MCF 10A (cell line): ENCODE measurements at regions not wholly inside any gene's neighbourhood (a gene's known extent, or its start where the extent isn't known, plus 50 kb on each side); places are given as distances from the start of the nearest gene placed in this dataset.

Experiments
- BruUV-seq: library from RNA; stranded (reverse); fragments of 400-500 nt; replicated peaks from 2 replicates; lab custom pipeline; 2021; lab: Mats Ljungman, UMichigan
- CTCF ChIA-PET: fragments of 300-600 bp; sonication (Branson Sonifier 250); formaldehyde crosslinking; extraction: SDS; loops from one replicate; lab custom pipeline; 2021; ENCODE audit warnings: antibody characterized with exemption, inconsistent platforms; lab: Yijun Ruan, JAX
- POLR2A ChIA-PET: fragments of 300-600, 350-650 bp; sonication (Branson Sonifier 250); formaldehyde crosslinking; extraction: SDS; loops from one replicate; lab custom pipeline; 2020; ENCODE audit warnings: antibody characterized with exemption, inconsistent platforms; lab: Yijun Ruan, JAX
- DNase-seq: peaks from one replicate; pipeline ENCODE4 v3.0.0-alpha.2; 2018; ENCODE audit not compliant: unreplicated experiment
- H3K27ac Mint-ChIP-seq: one replicate; pipeline ENCODE4 v1.8.0; 2022; ENCODE audit warnings: mild to moderate bottlenecking, low read depth, mixed read lengths; ENCODE audit not compliant: unreplicated experiment
- H3K27me3 Mint-ChIP-seq: one replicate; pipeline ENCODE4 v1.8.0; 2022; ENCODE audit warnings: mixed read lengths; ENCODE audit not compliant: insufficient read depth, unreplicated experiment
- H3K36me3 Mint-ChIP-seq: one replicate; pipeline ENCODE4 v1.8.0; 2022; ENCODE audit warnings: mild to moderate bottlenecking, moderate library complexity, mixed read lengths; ENCODE audit not compliant: insufficient read depth, unreplicated experiment
- H3K4me1 Mint-ChIP-seq: one replicate; pipeline ENCODE4 v1.8.0; 2022; ENCODE audit warnings: mixed read lengths; ENCODE audit not compliant: insufficient read depth, unreplicated experiment
- H3K4me3 Mint-ChIP-seq: one replicate; pipeline ENCODE4 v1.8.0; 2022; ENCODE audit warnings: mild to moderate bottlenecking, moderate library complexity, mixed read lengths; ENCODE audit not compliant: unreplicated experiment
- H3K9me3 Mint-ChIP-seq: one replicate; pipeline ENCODE4 v1.8.0; 2022; ENCODE audit warnings: mixed read lengths; ENCODE audit not compliant: unreplicated experiment
- CTCF ChIP-seq: fragments of 200-600 bp; IDR thresholded peaks from one replicate; pipeline ENCODE4 v1.8.0; 2022; ENCODE audit warnings: antibody characterized with exemption, mild to moderate bottlenecking; ENCODE audit not compliant: unreplicated experiment
- intact Hi-C: fragments of 100-400 bp; cut with micrococcal nuclease; formaldehyde crosslinking; loops from 2 replicates; pipeline ENCODE4 v1.14.1; 2022

GRCh38 chr4:36676139-36677050, 395.0 kb downstream of the DTHD1 start:
- Mint-ChIP-seq H3K9me3 (peaks cover 5% of the 10 kb centered on the region), H3K27me3 (no peaks in the 10 kb centered on the region), H3K4me1 (peaks cover 27% of the 10 kb centered on the region), H3K27ac (peak overlapping the region; percentile 50), H3K4me3 (no peak overlapping the region), H3K36me3 (no peaks in the 10 kb centered on the region)
- peak; percentile 84 for DNase-seq
- ChIA-PET POLR2A (interaction anchor here (0.6 kb wide), 1 partner anchor 62 kb away, joined by 4 read pairs; no protein-coding TSS in a partner anchor), CTCF (no interaction called here)
- BruUV-seq = no TSS peak
- intact Hi-C loops = no loop called here
- TF ChIP-seq CTCF = no peak

DNA sequence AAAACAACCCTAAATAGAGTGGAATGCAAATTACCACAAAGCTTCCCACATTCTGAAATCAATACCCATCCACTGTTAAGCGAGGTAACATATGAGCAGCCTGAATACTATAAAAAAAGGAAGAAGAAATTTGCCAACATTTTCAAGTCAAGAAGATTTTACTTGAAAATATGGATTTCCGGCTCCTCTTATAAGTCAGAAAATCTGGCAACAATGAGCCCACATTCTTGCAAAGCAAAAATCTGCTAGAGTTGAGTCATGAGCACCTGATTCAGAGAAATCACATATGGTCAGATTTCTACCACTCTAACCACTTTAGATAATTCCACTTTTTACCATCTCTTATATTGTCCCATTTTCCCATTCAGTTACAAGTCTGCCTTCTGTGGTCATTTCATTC, 395.7 kb downstream of the DTHD1 start:
- Mint-ChIP-seq H3K27me3 (no peaks in the 10 kb centered on the region), H3K4me1 (peaks cover 31% of the 10 kb centered on the region), H3K36me3 (no peaks in the 10 kb centered on the region), H3K27ac (peak overlapping the region; percentile 50), H3K9me3 (peaks cover 8% of the 10 kb centered on the region), H3K4me3 (no peak overlapping the region)
- DNase-seq = peak; percentile 37
- BruUV-seq = no TSS peak
- POLR2A ChIA-PET = no interaction called here
- CTCF ChIA-PET = no interaction called here
- intact Hi-C loops = no loop called here
- no peak for TF ChIP-seq CTCF

DNA sequence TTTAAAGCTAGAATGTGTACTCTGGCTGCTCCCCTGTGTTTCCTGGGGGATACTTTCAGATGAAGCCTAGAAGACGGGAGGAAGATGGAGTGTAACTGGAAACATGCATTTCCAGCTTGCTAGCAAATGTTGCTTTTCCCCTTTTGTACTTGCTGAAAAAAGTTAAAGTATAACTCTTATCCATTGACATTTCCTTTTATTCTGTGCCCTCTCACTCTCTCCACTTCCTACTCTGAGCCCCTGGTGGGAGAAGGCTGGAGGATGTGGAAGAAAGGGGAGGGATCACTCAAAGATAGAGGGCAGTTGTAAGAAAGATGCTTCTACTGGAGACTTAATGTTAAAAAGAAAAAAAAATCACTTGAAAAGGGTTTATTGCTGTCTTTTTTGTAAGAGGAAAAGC, 396.5 kb downstream of the DTHD1 start:
- Mint-ChIP-seq H3K9me3 (peaks cover 8% of the 10 kb centered on the region), H3K27ac (no peak overlapping the region), H3K4me3 (no peak overlapping the region), H3K36me3 (no peaks in the 10 kb centered on the region), H3K27me3 (no peaks in the 10 kb centered on the region), H3K4me1 (peaks cover 31% of the 10 kb centered on the region)
- no peak for DNase-seq
- intact Hi-C loops = no loop called here
- TF ChIP-seq CTCF = no peak
- ChIA-PET CTCF (no interaction called here), POLR2A (interaction anchor here (0.8 kb wide), 1 partner anchor 39 kb away, joined by 3 read pairs; no protein-coding TSS in a partner anchor)
- no TSS peak for BruUV-seq

DNA sequence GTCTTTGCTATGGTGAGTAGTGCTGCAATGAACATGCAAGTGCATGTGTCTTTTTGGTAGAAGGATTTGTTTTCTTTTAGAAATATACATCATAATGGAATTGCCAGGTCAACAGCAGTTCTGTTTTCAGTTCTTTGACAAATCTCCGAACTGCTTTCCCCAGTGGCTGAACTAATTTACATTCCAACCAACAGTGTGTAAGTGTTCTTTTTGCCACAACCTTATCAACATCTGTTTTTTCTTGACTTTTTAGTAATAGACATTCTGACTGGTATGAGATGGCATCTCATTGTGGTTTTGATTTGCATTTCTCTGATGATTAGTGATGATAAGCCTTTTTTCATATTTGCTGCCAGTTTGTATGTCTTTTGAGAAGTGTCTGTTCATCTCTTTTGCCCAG, 406.3 kb downstream of the DTHD1 start:
- no TSS peak for BruUV-seq

More for the DNA sequence above, 406.3 kb downstream of the DTHD1 start:
- ChIA-PET POLR2A (no interaction called here), CTCF (no interaction called here)
- intact Hi-C loops = no loop called here
- no peak overlapping the region for H3K4me3 Mint-ChIP-seq
- no peak overlapping the region for H3K27ac Mint-ChIP-seq
- H3K4me1 Mint-ChIP-seq = no peaks in the 10 kb centered on the region
- H3K36me3 Mint-ChIP-seq = no peaks in the 10 kb centered on the region
- DNase-seq = no peak
- H3K27me3 Mint-ChIP-seq = no peaks in the 10 kb centered on the region
- no peak for TF ChIP-seq CTCF
- peaks cover 12% of the 10 kb centered on the region for H3K9me3 Mint-ChIP-seq
